GM19455 (cell line): ENCODE measurements at regions not wholly inside any gene's neighbourhood (a gene's known extent, or its start where the extent isn't known, plus 50 kb on each side); places are given as distances from the start of the nearest gene placed in this dataset.
"Not testable (repeated sequence)": the region's sequence is repeated elsewhere in the genome, so short reads cannot be mapped to it uniquely, and the experiment has no call there.

Experiments
- ATAC-seq: cut with Tn5 transposase; IDR thresholded peaks from one replicate; pipeline ENCODE4 v1.9.1; 2021; ENCODE audit not compliant: unreplicated experiment

GRCh38 chr15:59835776-59836175 is 146.7 kb upstream of the BNIP2 start:
- ATAC-seq = no peak

DNA sequence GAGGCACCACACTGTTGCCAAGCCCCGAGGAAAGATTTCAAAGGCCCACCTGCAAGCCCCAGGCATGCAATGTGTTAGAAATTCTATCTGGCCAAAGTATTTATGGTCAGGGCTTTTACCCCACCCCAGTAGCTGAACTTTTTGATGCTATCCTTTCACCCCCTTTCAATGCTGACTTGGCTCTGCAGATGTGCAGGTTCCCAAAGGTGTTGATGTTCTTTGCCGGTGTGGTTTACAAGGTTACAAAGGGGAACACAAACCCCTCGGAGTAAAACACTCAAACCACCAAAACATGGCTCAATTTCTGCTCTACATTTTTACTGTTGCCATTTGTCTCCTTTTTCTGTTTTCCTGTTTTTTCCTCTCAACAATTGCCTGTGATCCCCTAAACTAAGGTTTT is 145.4 kb upstream of the BNIP2 start:
- no peak for ATAC-seq

DNA sequence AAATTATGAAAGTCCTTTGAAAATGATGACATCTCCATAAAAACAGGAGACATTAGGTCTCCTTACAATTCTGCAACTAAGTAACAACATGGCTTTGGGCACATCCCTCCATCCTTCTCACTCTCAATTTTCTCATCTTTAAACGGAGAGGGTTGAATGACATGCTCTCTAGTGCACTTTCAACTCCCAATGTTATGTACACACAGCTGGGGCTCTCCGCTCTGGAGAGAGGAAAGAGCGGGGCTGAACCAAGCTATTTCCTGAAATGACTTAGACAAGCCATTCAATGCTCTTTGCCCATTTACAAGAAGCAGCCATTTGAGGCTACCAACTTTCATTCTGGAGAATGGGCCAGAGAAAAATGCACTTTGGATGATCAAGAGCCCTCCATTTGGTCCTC is 144.2 kb upstream of the BNIP2 start:
- no peak for ATAC-seq

DNA sequence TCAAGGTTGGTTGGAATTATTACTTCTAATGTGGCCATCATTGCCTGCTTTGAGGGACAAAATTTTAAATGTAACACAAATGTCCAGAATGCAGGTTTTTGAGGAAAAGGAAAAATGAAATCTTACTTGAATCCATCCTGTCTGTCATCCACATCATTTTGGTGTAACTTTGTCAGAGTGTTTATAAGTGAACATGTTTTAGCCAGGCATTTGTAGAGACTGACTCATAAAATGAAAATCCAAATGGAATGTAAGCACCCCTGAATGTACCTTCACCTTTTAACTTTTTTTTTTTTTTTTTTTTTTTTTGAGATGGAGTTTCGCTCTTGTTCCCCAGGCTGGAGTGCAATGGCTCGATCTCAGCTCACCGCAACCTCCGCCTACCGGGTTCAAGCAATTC is 141.8 kb upstream of the BNIP2 start:
- no peak for ATAC-seq

DNA sequence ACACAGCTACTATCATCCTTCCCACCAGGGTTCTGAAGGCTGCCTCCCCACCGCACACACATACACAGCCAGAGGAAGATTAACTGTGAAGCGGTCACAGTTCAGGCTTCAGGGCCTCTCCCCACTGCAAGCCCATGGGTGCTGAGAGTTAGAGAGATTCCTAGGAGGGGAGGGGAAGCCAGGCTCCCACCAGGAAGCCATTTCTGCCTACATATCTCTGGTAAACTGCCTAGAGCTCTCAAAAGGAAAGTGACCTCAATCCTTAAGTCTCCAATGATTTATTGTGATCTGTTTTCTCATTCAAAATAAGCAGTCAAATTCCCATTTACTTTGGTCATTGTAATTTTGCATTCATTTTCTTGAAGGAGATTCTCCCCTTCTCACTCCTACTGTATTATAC is 141.0 kb upstream of the BNIP2 start:
- ATAC-seq = no peak

DNA sequence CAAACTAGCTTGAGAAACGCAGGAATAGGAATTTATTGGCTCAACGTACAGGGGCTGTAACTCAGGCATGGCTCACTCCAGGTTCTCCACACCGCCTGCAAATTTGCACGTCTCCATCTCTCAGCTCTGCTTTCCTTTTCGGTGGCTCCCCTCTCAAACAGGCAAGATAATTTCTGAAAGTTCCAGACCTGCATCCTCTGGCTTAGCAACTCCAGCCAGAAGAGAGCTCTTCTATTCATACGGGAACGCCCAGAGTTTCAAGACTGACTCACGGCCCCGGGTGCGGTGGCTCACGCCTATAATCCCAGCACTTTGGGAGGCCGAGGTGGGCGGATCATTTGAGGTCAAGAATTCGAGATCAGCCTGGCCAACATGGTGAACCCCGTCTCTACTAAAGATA is 139.7 kb upstream of the BNIP2 start:
- no peak for ATAC-seq

GRCh38 chr15:59828263-59828662 is 139.1 kb upstream of the BNIP2 start:
- no peak for ATAC-seq

DNA sequence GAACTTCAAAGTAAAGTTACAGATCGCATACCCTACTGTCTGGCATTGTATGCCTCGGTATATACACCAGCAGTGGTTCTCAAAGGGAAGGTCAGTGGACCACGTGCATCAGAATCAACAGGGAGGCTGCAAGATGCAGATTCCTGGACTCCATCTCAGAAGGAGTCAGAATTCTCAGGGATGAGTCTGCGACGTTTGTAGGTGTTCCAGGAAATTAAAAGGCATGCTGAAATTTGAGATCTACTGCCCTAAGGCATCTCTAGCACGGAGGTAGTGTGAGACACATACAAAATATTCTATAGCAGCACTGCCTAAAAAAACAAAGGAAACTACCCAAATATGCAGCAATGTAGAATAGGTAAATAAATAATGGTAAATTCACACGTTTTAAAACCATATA is 136.8 kb upstream of the BNIP2 start:
- no peak for ATAC-seq

GRCh38 chr15:59821286-59821685 is 132.2 kb upstream of the BNIP2 start:
- ATAC-seq = no peak

DNA sequence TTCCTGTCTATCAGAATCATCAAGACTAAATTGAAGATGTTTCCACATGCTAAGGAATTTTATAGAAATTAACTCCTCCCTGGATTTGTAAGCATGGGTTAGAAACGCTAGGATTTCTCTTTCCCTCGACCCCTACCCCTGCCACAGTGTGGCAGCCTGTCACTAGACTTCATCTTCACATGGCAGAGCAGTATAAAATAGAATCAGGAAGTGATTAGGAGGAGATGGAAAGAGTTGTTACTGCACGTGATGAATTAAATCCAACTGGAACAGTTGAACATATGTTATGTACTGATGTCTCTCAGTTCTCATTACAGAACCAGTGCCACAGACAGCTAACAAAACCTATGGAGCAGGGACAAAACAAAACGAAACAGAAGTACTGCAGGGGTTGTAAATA is 130.0 kb upstream of the BNIP2 start:
- ATAC-seq = no peak

DNA sequence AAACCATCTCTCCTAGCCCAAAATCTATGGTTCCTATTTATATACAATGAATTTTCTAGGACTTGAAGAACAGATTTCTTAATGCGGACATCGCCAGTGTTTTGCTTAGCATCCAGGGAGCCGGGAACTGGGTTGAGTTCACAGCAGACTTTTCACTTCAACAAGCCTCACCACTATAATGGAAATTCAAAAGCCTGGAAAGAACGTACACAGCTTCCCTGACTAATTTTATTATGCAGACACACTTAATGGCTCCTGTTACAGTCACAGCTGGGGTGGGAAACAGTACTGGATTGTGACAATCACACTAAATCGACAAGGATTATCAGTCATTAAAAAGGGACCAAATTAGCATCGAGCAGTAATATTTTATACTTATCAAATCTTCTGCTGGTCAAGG is 129.2 kb upstream of the BNIP2 start:
- no peak for ATAC-seq

GRCh38 chr15:59817834-59818233 is 128.7 kb upstream of the BNIP2 start:
- ATAC-seq = no peak

GRCh38 chr15:59817053-59817452 is 127.9 kb upstream of the BNIP2 start:
- ATAC-seq = no peak

DNA sequence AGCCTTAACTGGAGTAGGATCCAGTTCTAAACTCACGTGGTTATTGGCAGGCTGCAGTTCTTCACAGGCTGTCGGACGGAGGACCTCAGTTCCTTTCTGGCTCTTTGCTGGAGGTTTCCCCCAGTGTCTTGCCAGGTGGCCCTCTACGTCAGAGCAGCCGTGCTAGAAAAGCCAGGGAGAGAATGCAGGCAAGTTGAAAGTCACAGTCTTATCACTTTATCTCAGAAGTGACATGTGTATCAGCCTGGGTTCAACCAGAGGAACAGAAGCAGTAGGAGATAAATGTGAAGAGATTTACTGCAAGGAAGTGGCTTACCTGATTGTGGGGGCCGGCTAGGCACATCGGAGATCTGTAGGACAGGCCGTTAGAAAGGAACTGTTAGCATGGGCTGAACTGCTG is 125.3 kb upstream of the BNIP2 start:
- ATAC-seq = no peak

DNA sequence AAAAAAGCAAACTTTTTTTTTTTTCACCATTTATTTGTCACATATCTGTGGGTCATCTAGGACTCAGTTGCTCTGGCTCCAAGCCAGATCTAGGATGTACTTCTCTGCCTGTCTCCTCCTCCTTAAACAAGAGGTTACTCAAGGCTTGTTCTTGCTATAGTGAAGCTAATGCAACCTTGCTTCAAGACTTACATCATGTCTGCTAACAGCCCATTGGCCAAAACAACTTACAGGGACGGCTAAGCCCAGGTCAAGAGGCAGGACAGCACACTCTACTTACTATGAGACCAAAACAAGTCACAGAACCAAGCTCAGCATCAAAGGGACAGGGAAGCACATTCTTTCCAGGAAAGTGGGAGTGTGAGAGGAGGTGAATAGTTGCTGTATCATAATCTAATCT is 123.8 kb upstream of the BNIP2 start:
- ATAC-seq = no peak

- ATAC-seq = no peak
Observed at GRCh38 chr15:59812250-59812870, 123.2 kb upstream of the BNIP2 start.

GRCh38 chr15:59803293-59803966 is 114.3 kb upstream of the BNIP2 start:
- ATAC-seq = not testable (repeated sequence)

- no peak for ATAC-seq
Observed at GRCh38 chr15:59801649-59802048, 112.5 kb upstream of the BNIP2 start.

GRCh38 chr15:59798605-59798917 is 109.4 kb upstream of the BNIP2 start:
- ATAC-seq = no peak

DNA sequence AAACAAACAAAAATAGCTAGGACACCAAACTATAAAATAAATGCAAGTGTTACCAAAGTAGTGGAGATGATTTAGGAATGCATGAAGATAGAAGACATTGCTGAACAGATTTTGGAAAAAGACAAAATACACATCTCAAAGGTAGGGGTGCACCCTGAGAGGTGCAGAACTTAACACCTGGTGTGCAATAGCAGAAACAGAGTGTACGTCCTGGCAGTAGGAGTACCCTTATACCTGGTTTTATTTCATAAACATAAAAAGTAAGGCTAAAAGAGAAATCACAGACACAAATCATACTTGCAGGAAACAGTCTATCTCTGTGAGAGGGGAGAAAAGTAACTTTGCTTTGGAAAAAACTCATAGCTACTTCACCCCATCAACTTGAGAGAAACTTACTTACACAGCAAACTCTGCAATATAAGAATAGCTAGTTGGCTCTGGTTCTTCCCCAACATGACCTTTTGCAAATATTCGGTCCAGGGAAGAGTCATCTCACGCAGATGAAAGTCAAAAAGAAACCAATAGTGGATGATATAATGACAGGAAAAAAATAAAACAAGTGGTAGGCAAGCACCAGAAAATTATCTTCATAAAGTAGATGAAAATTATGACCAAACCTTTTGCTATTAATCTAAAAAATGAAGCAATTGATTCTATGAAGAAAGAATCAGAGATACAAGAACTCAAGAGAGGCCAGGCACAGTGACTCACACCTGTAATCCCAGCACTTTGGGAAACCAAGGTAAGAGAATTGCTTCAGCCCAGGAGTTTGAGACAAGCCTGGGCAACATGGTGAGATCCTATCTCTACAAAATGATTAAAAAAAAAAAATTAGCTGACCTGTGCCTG is 108.9 kb upstream of the BNIP2 start:
- no peak for ATAC-seq

DNA sequence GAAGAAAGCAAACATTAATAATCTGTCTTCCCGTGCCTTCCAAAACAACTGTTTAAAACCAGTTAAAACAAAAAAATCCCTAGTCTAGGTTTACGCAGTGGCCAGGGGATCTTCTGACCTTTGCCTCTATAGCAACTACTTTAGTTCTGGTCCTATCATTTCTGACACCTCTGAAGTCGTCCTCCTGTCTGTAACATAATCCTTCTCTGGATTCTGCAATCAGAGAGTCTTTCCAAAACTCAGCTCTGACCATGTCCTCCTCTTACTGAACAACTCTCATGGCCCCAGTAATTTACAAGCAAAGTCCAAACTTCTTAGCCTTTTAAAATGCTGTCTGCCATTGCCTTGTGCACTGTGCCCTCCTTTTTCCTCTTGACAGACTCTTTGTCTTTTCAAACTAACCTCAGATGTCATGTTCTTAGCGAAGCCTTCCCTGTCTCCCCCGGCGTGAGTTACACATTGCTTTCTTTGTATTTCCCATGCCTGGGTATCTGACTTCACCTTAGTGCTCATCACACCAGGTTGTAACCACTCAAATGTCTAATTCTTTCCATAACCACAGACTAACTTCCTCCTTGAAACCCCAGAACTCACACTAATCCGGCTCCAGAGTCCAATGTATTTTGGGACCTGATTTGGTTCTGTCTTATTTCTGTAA is 105.2 kb upstream of the BNIP2 start:
- ATAC-seq = no peak

- no peak for ATAC-seq
Observed at GRCh38 chr15:59792359-59792758, 103.2 kb upstream of the BNIP2 start.
